Peyer's patch (tissue), 4 donors: ENCODE measurements at regions not wholly inside any gene's neighbourhood (a gene's known extent, or its start where the extent isn't known, plus 50 kb on each side); places are given as distances from the start of the nearest gene placed in this dataset.

Experiments
- DNase-seq, 3 donors: peaks; one replicate each; pipeline ENCODE4 v3.0.0-alpha.2; 2017 to 2019
- H3K27ac ChIP-seq, 4 donors: fragments of 200-600 bp; sonication (generic); one replicate each; pipeline ENCODE4 v1.5.1; 2016 to 2019
- H3K27me3 ChIP-seq, 2 donors: fragments of 200-600 bp; sonication (generic); one replicate each; pipeline ENCODE4 v1.5.1; 2019
- H3K36me3 ChIP-seq, 3 donors: fragments of 200-600 bp; sonication (generic); one replicate each; pipeline ENCODE4 v1.5.1; 2016 to 2019
- H3K4me1 ChIP-seq, 4 donors: fragments of 200-600 bp; sonication (generic); one replicate each; pipeline ENCODE4 v1.5.1; 2016 to 2019
- H3K4me3 ChIP-seq, 4 donors: fragments of 200-600 bp; sonication (generic); 1 replicate in 3 of 4; 2 replicates in 1 of 4; pipeline ENCODE4 v1.5.1; 2016 to 2019; ENCODE audit warnings: mild to moderate bottlenecking in 1 of 4
- H3K9me3 ChIP-seq, 4 donors: fragments of 200-600 bp; sonication (generic); one replicate each; pipeline ENCODE4 v1.5.1; 2016 to 2019; ENCODE audit warnings: mild to moderate bottlenecking in 1 of 4
- POLR2A ChIP-seq, 2 donors: fragments of 450-650 bp; IDR thresholded peaks; one replicate each; pipeline ENCODE4 v1.5.1; 2017; ENCODE audit warnings: antibody characterized with exemption in 2 of 2, mild to moderate bottlenecking in 2 of 2, moderate library complexity in 2 of 2
- TF ChIP-seq, protein P1 (sequence below), 6 experiments: fragments of 450-650 bp in 4 of 6; fragments of 200-600 bp in 2 of 6; sonication (generic) in 1 of 6; IDR thresholded peaks; one replicate each; pipeline ENCODE4 v1.5.1; 2017 to 2019; ENCODE audit warnings: antibody characterized with exemption in 6 of 6, mild to moderate bottlenecking in 3 of 6, moderate library complexity in 1 of 6

DNA sequence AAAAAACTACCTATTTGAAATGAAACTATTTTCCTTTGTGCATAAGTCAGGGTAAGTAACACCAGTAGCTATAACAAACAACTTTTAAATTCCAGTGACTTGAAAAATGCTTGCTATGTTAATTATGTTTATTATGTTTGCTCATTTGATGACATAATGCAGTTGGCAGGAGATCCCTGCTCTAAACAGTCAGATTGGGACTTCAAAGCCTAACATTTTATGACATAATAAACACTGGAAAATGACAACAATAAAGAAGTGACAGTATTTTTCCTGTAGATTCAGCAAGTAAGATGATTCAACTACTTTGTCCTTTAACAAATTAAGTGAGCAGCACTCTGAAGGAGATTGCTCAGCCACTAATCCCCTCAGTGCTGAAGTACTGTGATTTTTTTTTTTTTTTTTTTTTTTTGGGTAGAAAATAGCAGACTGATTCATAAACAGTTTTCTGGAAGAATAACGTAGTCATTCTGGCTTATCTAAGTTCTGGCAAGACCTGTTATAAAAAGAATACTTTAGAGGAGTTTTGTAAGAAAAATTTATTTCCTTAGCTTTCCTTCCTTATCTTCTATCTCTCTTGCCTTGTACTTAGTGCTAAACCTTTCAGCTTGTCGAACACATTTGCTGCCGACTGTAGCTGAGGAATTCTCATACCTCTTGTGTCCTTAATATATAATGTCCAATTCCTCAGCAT, 207.2 kb downstream of the PTGER3 start:
- TF ChIP-seq, protein P1, sequence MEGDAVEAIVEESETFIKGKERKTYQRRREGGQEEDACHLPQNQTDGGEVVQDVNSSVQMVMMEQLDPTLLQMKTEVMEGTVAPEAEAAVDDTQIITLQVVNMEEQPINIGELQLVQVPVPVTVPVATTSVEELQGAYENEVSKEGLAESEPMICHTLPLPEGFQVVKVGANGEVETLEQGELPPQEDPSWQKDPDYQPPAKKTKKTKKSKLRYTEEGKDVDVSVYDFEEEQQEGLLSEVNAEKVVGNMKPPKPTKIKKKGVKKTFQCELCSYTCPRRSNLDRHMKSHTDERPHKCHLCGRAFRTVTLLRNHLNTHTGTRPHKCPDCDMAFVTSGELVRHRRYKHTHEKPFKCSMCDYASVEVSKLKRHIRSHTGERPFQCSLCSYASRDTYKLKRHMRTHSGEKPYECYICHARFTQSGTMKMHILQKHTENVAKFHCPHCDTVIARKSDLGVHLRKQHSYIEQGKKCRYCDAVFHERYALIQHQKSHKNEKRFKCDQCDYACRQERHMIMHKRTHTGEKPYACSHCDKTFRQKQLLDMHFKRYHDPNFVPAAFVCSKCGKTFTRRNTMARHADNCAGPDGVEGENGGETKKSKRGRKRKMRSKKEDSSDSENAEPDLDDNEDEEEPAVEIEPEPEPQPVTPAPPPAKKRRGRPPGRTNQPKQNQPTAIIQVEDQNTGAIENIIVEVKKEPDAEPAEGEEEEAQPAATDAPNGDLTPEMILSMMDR (IDR thresholded peaks at IDR 0.05), result no peak
- no peak for TF ChIP-seq POLR2A (IDR thresholded peaks at IDR 0.05)
- Histone ChIP-seq H3K4me3 (no peak overlapping the region), H3K4me1 (no peaks in the 10 kb centered on the region), H3K36me3 (no peaks in the 10 kb centered on the region), H3K27me3 (no peaks in the 10 kb centered on the region), H3K9me3 (no peaks in the 10 kb centered on the region), H3K27ac (no peak overlapping the region)
- DNase-seq, result no peak

DNA sequence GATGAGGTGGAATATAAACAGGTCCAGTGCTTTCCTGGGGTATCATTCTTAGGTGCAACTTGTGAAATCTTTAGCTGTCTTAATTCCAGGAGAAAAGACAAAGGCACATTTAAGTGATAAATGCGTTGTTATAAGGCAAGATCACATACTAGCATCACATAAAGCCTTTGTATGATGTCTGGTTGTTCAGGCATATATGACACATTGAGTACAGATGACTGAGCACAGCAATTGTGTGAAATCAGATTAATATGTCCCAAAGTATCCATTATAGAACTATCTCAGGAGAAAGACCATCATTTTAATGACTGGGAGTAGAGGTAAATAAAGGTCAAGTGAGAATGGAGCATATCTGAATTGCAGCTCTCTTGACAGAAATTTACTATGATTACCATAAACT, 205.1 kb downstream of the PTGER3 start:
- TF ChIP-seq POLR2A (IDR thresholded peaks at IDR 0.05), result no peak
- TF ChIP-seq, protein P1 (IDR thresholded peaks at IDR 0.05), result no peak
- Histone ChIP-seq H3K9me3 (no peaks in the 10 kb centered on the region), H3K27ac (no peak overlapping the region), H3K36me3 (no peaks in the 10 kb centered on the region), H3K4me1 (no peaks in the 10 kb centered on the region), H3K27me3 (no peaks in the 10 kb centered on the region), H3K4me3 (no peak overlapping the region)
- DNase-seq, result no peak

DNA sequence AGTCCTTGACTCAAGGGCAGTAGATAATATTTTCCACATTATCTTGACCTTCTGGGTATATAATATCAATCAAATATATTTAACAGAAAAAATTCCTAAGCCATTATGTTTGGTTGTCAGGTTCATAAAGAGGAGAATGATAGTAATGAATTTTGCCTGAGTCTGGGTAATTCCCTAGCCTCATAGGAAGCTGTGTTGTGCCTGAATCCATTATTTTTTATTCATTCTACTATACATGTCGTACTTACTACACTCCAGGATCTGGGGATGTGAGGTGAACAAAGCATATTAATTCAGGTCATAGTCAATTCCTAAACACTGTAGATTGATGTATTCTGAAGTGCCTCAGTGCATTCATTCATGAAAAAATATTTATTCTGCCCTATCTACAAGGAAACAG, 204.2 kb downstream of the PTGER3 start:
- H3K4me3 ChIP-seq, result no peak overlapping the region
- no peak overlapping the region for H3K27ac ChIP-seq
- TF ChIP-seq POLR2A (IDR thresholded peaks at IDR 0.05), result no peak
- TF ChIP-seq, protein P1 (IDR thresholded peaks at IDR 0.05), result no peak
- H3K27me3 ChIP-seq, result no peaks in the 10 kb centered on the region
- DNase-seq, result no peak
- no peaks in the 10 kb centered on the region for H3K4me1 ChIP-seq
- no peaks in the 10 kb centered on the region for H3K36me3 ChIP-seq
- no peaks in the 10 kb centered on the region for H3K9me3 ChIP-seq

DNA sequence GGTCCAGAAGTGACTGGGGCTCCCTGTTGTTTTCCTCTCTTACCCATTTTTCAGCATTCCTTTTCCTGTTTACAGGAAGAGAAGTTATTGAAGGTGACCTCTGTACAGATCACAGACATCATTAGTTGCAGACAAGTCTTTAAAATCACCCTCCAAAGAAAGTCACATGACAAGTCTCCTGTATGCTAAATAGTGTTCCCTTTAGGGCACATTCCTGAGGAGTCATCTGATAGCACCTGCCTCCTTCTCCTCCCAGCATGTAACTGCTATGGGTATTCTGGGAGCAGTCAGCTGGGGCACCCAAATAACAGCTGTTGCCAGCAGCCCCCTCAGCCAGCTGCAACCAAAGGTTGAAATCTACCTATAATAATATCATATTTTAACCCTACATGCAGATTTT, 200.6 kb downstream of the PTGER3 start:
- Histone ChIP-seq H3K4me1 (no peaks in the 10 kb centered on the region), H3K9me3 (no peaks in the 10 kb centered on the region), H3K4me3 (no peak overlapping the region), H3K27ac (no peak overlapping the region), H3K36me3 (no peaks in the 10 kb centered on the region), H3K27me3 (no peaks in the 10 kb centered on the region)
- no peak for TF ChIP-seq POLR2A (IDR thresholded peaks at IDR 0.05)
- TF ChIP-seq, protein P1 (IDR thresholded peaks at IDR 0.05), result no peak
- no peak for DNase-seq

DNA sequence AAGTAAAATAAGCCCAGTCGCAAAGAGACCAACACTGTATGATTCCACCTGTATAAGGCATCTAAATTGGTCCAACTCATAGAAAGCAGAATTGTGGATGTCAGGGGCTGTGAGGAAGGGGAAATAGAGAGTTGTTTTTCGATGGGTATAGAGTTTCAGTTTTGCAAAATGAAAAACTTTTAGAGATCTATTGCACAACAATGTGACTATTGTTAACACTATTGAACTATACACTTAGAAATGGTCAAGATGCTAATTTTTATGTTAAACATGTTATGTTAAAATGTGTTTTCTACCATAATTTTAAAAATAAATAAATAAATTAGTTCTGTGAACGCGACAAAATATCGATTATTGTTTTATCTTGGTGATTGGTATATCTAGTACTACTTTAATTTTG, 192.4 kb downstream of the PTGER3 start:
- Histone ChIP-seq H3K36me3 (no peaks in the 10 kb centered on the region), H3K9me3 (no peaks in the 10 kb centered on the region), H3K4me1 (no peaks in the 10 kb centered on the region), H3K27me3 (no peaks in the 10 kb centered on the region), H3K27ac (no peak overlapping the region), H3K4me3 (no peak overlapping the region)
- DNase-seq, result no peak
- no peak for TF ChIP-seq POLR2A (IDR thresholded peaks at IDR 0.05)
- TF ChIP-seq, protein P1 (IDR thresholded peaks at IDR 0.05), result no peak

DNA sequence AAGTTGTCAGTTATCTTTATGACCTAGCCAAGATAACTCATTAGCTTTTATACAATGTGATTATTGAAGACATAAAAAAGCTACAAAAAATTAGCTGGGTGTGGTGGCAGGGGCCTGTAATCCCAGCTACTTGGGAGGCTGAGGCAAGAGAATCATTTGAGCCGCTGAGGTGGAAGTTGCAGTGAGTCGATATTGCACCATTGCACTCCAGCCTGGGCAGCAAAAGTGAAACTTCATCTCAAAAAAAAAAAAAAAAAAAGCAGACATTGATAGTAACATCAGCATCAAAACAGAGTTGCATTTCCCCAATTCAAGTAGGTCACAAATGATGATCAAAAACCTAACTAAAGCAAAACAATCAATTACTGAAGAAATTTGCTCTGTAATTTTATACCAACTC, 191.4 kb downstream of the PTGER3 start:
- Histone ChIP-seq H3K9me3 (no peaks in the 10 kb centered on the region), H3K27ac (no peak overlapping the region), H3K4me1 (no peaks in the 10 kb centered on the region), H3K4me3 (no peak overlapping the region), H3K36me3 (no peaks in the 10 kb centered on the region), H3K27me3 (no peaks in the 10 kb centered on the region)
- no peak for DNase-seq
- TF ChIP-seq, protein P1 (IDR thresholded peaks at IDR 0.05), result no peak
- TF ChIP-seq POLR2A (IDR thresholded peaks at IDR 0.05), result no peak
